Right lobe of liver (tissue), 4 donors: ENCODE measurements at regions not wholly inside any gene's neighbourhood (a gene's known extent, or its start where the extent isn't known, plus 50 kb on each side); places are given as distances from the start of the nearest gene placed in this dataset.

Source experiments
- CTCF ChIP-seq, 4 donors: fragments of 200-600 bp in 3 of 4; fragments of 450-650 bp in 1 of 4; IDR thresholded peaks; one replicate each; pipeline versions ENCODE4 v1.5.1 to v1.8.0; 2016 to 2022; ENCODE audit warnings: antibody characterized with exemption in 4 of 4, mild to moderate bottlenecking in 2 of 4
- POLR2A ChIP-seq: fragments of 450-650 bp; IDR thresholded peaks from one replicate; pipeline ENCODE4 v1.6.1; 2017; ENCODE audit warnings: antibody characterized with exemption, mild to moderate bottlenecking
- donor health status: DM: no; HTN: no; CAD: no.
- donor health status: DM: no; HTN: no; CAD: no.
- donor health status: DM: no; HTN: yes; CAD: no.

- TF ChIP-seq CTCF (IDR thresholded peaks at IDR 0.05) (no peak), POLR2A (no peak)
These were observed 225.8 kb downstream of the ZPLD1 start for GRCh38 chr3:102660653-102661052.
